PC-9 (cell line): ENCODE measurements at regions not wholly inside any gene's neighbourhood (a gene's known extent, or its start where the extent isn't known, plus 50 kb on each side); places are given as distances from the start of the nearest gene placed in this dataset.
"Not testable (repeated sequence)": the region's sequence is repeated elsewhere in the genome, so short reads cannot be mapped to it uniquely, and the experiment has no call there.

Experiments
- BruUV-seq: library from RNA; stranded (reverse); fragments of 400-500 nt; replicated peaks from 2 replicates; lab custom pipeline; 2021; lab: Mats Ljungman, UMichigan
- CTCF ChIA-PET: fragments of 300-600 bp; sonication (Branson Sonifier 250); formaldehyde crosslinking; loops from one replicate; lab custom pipeline; 2022; ENCODE audit warnings: antibody characterized with exemption; lab: Charles Lee
- POLR2A ChIA-PET: fragments of 300-600 bp; sonication (Branson Sonifier 250); formaldehyde crosslinking; loops from one replicate; lab custom pipeline; 2022; ENCODE audit warnings: antibody characterized with exemption; ENCODE audit not compliant: unreplicated experiment; lab: Charles Lee
- DNase-seq, 2 experiments: peaks; one replicate each; pipeline versions ENCODE4 v3.0.0 to v3.0.0-alpha.2; 2015 to 2022; ENCODE audit warnings: mixed read lengths in 1 of 2
- H2AFZ ChIP-seq: fragments of 200-600 bp; sonication (generic); 2 replicates; pipeline ENCODE4 v1.8.1; 2017; ENCODE audit warnings: antibody characterized with exemption
- H3F3A ChIP-seq: fragments of 200-600 bp; sonication (generic); 2 replicates; pipeline ENCODE4 v1.8.1; 2017; ENCODE audit warnings: antibody characterized with exemption, mild to moderate bottlenecking, low read depth; ENCODE audit not compliant: insufficient read depth
- H3K27ac ChIP-seq: fragments of 200-600 bp; sonication (generic); 2 replicates; pipeline ENCODE4 v1.6.1; 2016; ENCODE audit warnings: mixed run types
- H3K27me3 ChIP-seq: fragments of 200-600 bp; sonication (generic); 2 replicates; pipeline ENCODE4 v1.6.1; 2016; ENCODE audit warnings: low read depth, mixed run types; ENCODE audit not compliant: insufficient read depth
- H3K36me3 ChIP-seq: fragments of 200-600 bp; sonication (generic); 2 replicates; pipeline ENCODE4 v1.6.1; 2016; ENCODE audit warnings: low read depth, mixed run types
- H3K4me1 ChIP-seq: fragments of 200-600 bp; sonication (generic); replicated peaks from 2 replicates; pipeline ENCODE4 v1.6.1; 2016; ENCODE audit warnings: mixed run types; ENCODE audit not compliant: insufficient read depth
- H3K4me2 ChIP-seq: fragments of 200-600 bp; sonication (generic); 2 replicates; pipeline ENCODE4 v1.6.1; 2017; ENCODE audit warnings: mixed run types
- H3K4me3 ChIP-seq: fragments of 200-600 bp; sonication (generic); 2 replicates; pipeline ENCODE4 v1.6.1; 2016; ENCODE audit warnings: mixed run types
- H3K79me2 ChIP-seq: fragments of 200-600 bp; sonication (generic); 2 replicates; pipeline ENCODE4 v1.6.1; 2017; ENCODE audit warnings: low read depth, mixed run types
- H3K9me2 ChIP-seq: fragments of 200-600 bp; sonication (generic); 2 replicates; pipeline ENCODE4 v1.8.1; 2017; ENCODE audit warnings: mild to moderate bottlenecking; ENCODE audit not compliant: insufficient read depth
- H3K9me3 ChIP-seq: fragments of 200-600 bp; sonication (generic); 2 replicates; pipeline ENCODE4 v1.8.1; 2016; ENCODE audit warnings: low read depth; ENCODE audit not compliant: insufficient read depth
- H4K20me1 ChIP-seq: fragments of 200-600 bp; sonication (generic); 2 replicates; pipeline ENCODE4 v1.8.1; 2017; ENCODE audit not compliant: insufficient read depth
- EZH2 ChIP-seq: fragments of 200-600 bp; sonication (generic); IDR thresholded peaks from 2 replicates; pipeline ENCODE4 v1.8.0; 2017; ENCODE audit warnings: antibody characterized with exemption, low read depth
- intact Hi-C: fragments of 100-400 bp; cut with micrococcal nuclease; formaldehyde crosslinking; loops from one replicate; pipeline ENCODE4 v1.10.0; 2022; ENCODE audit not compliant: unreplicated experiment
- TF ChIP-seq, protein P1 (sequence below): fragments of 200-600 bp; sonication (generic); conservative IDR thresholded peaks from 2 replicates; pipeline ENCODE4 v1.6.1; 2017; ENCODE audit warnings: mixed run types, antibody characterized with exemption, mild to moderate bottlenecking, moderate library complexity

- intact Hi-C loops, result no loop called here
- CTCF ChIA-PET, result no interaction called here
- no peaks in the 10 kb centered on the region for H3K36me3 ChIP-seq
- no peak overlapping the region for H3K4me3 ChIP-seq
- POLR2A ChIA-PET, result no interaction called here
- H3K27ac ChIP-seq, result no peak overlapping the region
- peaks cover 22% of the 10 kb centered on the region for H3K4me1 ChIP-seq
- no peak for DNase-seq
- no peaks in the 10 kb centered on the region for H3K9me2 ChIP-seq
- no peaks in the 10 kb centered on the region for H3K79me2 ChIP-seq
- TF ChIP-seq, protein P1, sequence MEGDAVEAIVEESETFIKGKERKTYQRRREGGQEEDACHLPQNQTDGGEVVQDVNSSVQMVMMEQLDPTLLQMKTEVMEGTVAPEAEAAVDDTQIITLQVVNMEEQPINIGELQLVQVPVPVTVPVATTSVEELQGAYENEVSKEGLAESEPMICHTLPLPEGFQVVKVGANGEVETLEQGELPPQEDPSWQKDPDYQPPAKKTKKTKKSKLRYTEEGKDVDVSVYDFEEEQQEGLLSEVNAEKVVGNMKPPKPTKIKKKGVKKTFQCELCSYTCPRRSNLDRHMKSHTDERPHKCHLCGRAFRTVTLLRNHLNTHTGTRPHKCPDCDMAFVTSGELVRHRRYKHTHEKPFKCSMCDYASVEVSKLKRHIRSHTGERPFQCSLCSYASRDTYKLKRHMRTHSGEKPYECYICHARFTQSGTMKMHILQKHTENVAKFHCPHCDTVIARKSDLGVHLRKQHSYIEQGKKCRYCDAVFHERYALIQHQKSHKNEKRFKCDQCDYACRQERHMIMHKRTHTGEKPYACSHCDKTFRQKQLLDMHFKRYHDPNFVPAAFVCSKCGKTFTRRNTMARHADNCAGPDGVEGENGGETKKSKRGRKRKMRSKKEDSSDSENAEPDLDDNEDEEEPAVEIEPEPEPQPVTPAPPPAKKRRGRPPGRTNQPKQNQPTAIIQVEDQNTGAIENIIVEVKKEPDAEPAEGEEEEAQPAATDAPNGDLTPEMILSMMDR, result no peak
- TF ChIP-seq EZH2, result no peak
- no peak overlapping the region for H2AFZ ChIP-seq
- no peaks in the 10 kb centered on the region for H3K27me3 ChIP-seq
- H3K4me2 ChIP-seq, result no peak overlapping the region
- H4K20me1 ChIP-seq, result no peaks in the 10 kb centered on the region
- no peaks in the 10 kb centered on the region for H3F3A ChIP-seq
- no TSS peak for BruUV-seq
- no peaks in the 10 kb centered on the region; the same call in 1 of the 2 replicates for H3K9me3 ChIP-seq
Measured at GRCh38 chr3:147702509-147702908, 293.3 kb downstream of the ZIC1 start.

DNA sequence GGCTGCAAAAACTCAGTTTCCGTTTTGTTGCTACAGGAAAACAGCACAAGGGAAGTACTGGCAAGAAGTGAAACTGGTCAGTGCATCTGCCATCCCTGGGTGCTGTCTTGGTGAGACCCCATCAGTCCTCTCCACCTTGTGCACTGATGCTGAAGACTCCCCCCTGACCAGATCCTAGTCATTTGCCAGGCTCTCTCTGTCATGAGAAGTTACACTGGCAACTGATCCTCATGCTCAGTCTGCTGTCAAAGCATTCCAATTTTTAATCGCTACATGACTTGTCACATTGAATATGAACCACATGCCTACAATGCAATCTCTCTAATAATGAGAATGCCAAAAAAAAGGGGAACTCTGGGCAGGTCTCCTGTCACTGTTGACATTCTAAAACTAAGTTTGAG is 296.5 kb downstream of the ZIC1 start:
- no peaks in the 10 kb centered on the region for H3K79me2 ChIP-seq
- POLR2A ChIA-PET, result no interaction called here
- no peaks in the 10 kb centered on the region for H3K36me3 ChIP-seq
- DNase-seq, result no peak
- no peaks in the 10 kb centered on the region for H4K20me1 ChIP-seq
- no peaks in the 10 kb centered on the region; the same call in 1 of the 2 replicates for H3K9me3 ChIP-seq
- H3K4me1 ChIP-seq, result no peaks in the 10 kb centered on the region
- no peaks in the 10 kb centered on the region for H3K27me3 ChIP-seq
- no peak overlapping the region for H3K4me2 ChIP-seq
- no peaks in the 10 kb centered on the region for H3K9me2 ChIP-seq
- H2AFZ ChIP-seq, result no peak overlapping the region
- H3F3A ChIP-seq, result no peaks in the 10 kb centered on the region
- no TSS peak for BruUV-seq
- TF ChIP-seq EZH2, result no peak
- TF ChIP-seq, protein P1, result no peak
- intact Hi-C loops, result no loop called here
- CTCF ChIA-PET, result no interaction called here
- no peak overlapping the region for H3K27ac ChIP-seq
- H3K4me3 ChIP-seq, result no peak overlapping the region

GRCh38 chr3:147710753-147711152 is 301.6 kb downstream of the ZIC1 start:
- H3K4me1 ChIP-seq, H4K20me1 ChIP-seq, DNase-seq, H3K79me2 ChIP-seq, H2AFZ ChIP-seq, POLR2A ChIA-PET, H3K27ac ChIP-seq, H3K4me3 ChIP-seq, H3K36me3 ChIP-seq, H3K9me3 ChIP-seq, CTCF ChIA-PET, BruUV-seq, intact Hi-C loops, H3K9me2 ChIP-seq, H3K27me3 ChIP-seq, H3F3A ChIP-seq, H3K4me2 ChIP-seq: not testable (repeated sequence)

- no peak overlapping the region for H3K27ac ChIP-seq
- no TSS peak for BruUV-seq
- no peaks in the 10 kb centered on the region for H3K79me2 ChIP-seq
- no peak overlapping the region for H3K4me3 ChIP-seq
- TF ChIP-seq, protein P1, result no peak
- no peak for TF ChIP-seq EZH2
- H3K9me3 ChIP-seq, result no peaks in the 10 kb centered on the region
- no peaks in the 10 kb centered on the region for H3K36me3 ChIP-seq
- ChIA-PET POLR2A (no interaction called here), CTCF (interaction anchor here (0.7 kb wide), 1 partner anchor 601 kb away, joined by 3 read pairs; no protein-coding TSS in a partner anchor)
- no peak for DNase-seq
- H2AFZ ChIP-seq, result no peak overlapping the region
- intact Hi-C loops, result no loop called here
- no peaks in the 10 kb centered on the region for H4K20me1 ChIP-seq
- no peaks in the 10 kb centered on the region for H3K9me2 ChIP-seq
- no peaks in the 10 kb centered on the region for H3F3A ChIP-seq
- H3K27me3 ChIP-seq, result no peaks in the 10 kb centered on the region
- H3K4me1 ChIP-seq, result no peaks in the 10 kb centered on the region
- no peak overlapping the region for H3K4me2 ChIP-seq
Measured at GRCh38 chr3:147712357-147712756, 303.2 kb downstream of the ZIC1 start.

- H3K9me2 ChIP-seq, H3K36me3 ChIP-seq, H3K4me1 ChIP-seq, POLR2A ChIA-PET, H3K4me2 ChIP-seq, H3K27ac ChIP-seq, H3K4me3 ChIP-seq, H3K27me3 ChIP-seq, H4K20me1 ChIP-seq, DNase-seq, H3K79me2 ChIP-seq, H2AFZ ChIP-seq, BruUV-seq, H3F3A ChIP-seq, intact Hi-C loops, H3K9me3 ChIP-seq: not testable (repeated sequence)
- CTCF ChIA-PET, result interaction anchor here (0.7 kb wide), 1 partner anchor 602 kb away, joined by 3 read pairs; no protein-coding TSS in a partner anchor
Measured at GRCh38 chr3:147712758-147713157, 303.6 kb downstream of the ZIC1 start.
